ENCODE measurements at regions not wholly inside any gene's neighbourhood (a gene's known extent, or its start where the extent isn't known, plus 50 kb on each side); places are given as distances from the start of the nearest gene placed in this dataset.

DNA sequence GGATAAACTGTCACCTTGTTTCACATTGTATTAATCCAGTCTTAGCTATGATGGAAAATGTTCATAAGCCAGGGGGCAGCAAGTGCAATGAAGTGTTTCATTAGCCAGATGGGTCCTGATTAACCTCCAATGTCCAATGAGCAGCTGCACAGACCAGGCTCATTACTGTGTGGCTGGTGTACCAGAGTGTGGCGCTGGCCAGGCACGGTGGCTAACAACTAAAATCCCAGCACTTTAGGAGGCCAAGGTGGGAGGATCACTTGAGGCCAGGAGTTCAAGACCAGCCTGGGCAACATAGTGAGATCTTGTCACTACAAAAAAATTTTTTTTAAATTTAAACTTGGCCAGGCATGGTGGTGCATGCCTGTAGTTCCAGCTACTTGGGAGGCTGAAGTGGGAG, 201.7 kb upstream of the FOXQ1 start (continued):
- TF ChIP-seq, protein P1, sequence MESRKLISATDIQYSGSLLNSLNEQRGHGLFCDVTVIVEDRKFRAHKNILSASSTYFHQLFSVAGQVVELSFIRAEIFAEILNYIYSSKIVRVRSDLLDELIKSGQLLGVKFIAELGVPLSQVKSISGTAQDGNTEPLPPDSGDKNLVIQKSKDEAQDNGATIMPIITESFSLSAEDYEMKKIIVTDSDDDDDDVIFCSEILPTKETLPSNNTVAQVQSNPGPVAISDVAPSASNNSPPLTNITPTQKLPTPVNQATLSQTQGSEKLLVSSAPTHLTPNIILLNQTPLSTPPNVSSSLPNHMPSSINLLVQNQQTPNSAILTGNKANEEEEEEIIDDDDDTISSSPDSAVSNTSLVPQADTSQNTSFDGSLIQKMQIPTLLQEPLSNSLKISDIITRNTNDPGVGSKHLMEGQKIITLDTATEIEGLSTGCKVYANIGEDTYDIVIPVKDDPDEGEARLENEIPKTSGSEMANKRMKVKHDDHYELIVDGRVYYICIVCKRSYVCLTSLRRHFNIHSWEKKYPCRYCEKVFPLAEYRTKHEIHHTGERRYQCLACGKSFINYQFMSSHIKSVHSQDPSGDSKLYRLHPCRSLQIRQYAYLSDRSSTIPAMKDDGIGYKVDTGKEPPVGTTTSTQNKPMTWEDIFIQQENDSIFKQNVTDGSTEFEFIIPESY (IDR thresholded peaks at IDR 0.05; ENCODE audit: extremely low read depth, insufficient replicate concordance, low read length): no peak
- no peak for TF ChIP-seq TCF7L2 (IDR thresholded peaks at IDR 0.05; ENCODE audit: borderline replicate concordance, extremely low read depth, insufficient read depth, insufficient read length)
- TF ChIP-seq, protein P2, sequence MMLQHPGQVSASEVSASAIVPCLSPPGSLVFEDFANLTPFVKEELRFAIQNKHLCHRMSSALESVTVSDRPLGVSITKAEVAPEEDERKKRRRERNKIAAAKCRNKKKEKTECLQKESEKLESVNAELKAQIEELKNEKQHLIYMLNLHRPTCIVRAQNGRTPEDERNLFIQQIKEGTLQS (IDR thresholded peaks at IDR 0.05): no peak

DNA sequence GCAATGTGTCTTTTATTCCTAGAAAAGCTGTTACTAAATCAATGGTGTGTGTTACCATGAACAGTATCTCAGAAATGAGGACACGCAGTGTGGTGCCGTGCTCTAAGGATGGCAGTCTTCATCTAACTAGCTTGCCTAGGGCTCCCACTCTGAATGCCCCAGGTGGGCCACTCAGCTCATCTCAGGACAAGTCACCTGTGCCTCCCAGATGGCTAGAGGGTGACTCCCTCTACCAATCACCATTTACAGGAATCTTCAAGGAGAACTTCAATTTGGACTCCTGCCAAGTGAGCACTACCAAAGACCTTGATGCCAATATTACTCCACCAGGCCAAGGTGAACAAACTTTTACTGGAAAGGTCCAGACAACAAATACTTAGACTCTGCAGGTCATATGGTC, 202.8 kb upstream of the FOXQ1 start:
- ChIA-PET RAD21 (ENCODE audit: low non-redundant PET in 1 of 2, low total read pairs in 2 of 2, uncharacterized antibody in 2 of 2, unreplicated experiment in 2 of 2) (no interaction called here), POLR2A (no interaction called here), CTCF (no interaction called here)
- H4K20me1 ChIP-seq (ENCODE audit: insufficient read depth): no peaks in the 10 kb centered on the region
- H3K36me3 ChIP-seq (ENCODE audit: control insufficient read depth in 1 of 2, insufficient read depth in 2 of 2, low read length in 2 of 2): no peaks in the 10 kb centered on the region
- H3K79me2 ChIP-seq (ENCODE audit: insufficient read depth, low read length): no peaks in the 10 kb centered on the region
- no peaks in the 10 kb centered on the region for H3K9me3 ChIP-seq (ENCODE audit: control insufficient read depth in 1 of 2, insufficient read depth in 1 of 2, low read depth in 1 of 2, low read length in 2 of 2)
- no peak overlapping the region for H3K4me2 ChIP-seq (ENCODE audit: low read length)
- no peak for ATAC-seq
- H3K9ac ChIP-seq (ENCODE audit: low read length): no peak overlapping the region
- no peak for DNase-seq (ENCODE audit: low read depth, low spot score)
- TF ChIP-seq POLR2A (IDR thresholded peaks at IDR 0.05; ENCODE audit: borderline replicate concordance, extremely low read depth, insufficient read depth, insufficient read length): no peak
- TF ChIP-seq JUND (IDR thresholded peaks at IDR 0.05): no peak
- TF ChIP-seq, protein P3, sequence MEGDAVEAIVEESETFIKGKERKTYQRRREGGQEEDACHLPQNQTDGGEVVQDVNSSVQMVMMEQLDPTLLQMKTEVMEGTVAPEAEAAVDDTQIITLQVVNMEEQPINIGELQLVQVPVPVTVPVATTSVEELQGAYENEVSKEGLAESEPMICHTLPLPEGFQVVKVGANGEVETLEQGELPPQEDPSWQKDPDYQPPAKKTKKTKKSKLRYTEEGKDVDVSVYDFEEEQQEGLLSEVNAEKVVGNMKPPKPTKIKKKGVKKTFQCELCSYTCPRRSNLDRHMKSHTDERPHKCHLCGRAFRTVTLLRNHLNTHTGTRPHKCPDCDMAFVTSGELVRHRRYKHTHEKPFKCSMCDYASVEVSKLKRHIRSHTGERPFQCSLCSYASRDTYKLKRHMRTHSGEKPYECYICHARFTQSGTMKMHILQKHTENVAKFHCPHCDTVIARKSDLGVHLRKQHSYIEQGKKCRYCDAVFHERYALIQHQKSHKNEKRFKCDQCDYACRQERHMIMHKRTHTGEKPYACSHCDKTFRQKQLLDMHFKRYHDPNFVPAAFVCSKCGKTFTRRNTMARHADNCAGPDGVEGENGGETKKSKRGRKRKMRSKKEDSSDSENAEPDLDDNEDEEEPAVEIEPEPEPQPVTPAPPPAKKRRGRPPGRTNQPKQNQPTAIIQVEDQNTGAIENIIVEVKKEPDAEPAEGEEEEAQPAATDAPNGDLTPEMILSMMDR (IDR thresholded peaks at IDR 0.05 in 2 of 3, conservative IDR thresholded peaks at IDR 0.05 in 1 of 3; ENCODE audit: borderline replicate concordance in 1 of 3, insufficient read depth in 1 of 3, low read depth in 2 of 3, low read length in 2 of 3): no peak
- no peak for TF ChIP-seq SIN3A (IDR thresholded peaks at IDR 0.05; ENCODE audit: low read depth)
- intact Hi-C loops (cut with micrococcal nuclease): no loop called here
- no peaks in the 10 kb centered on the region for H3K27me3 ChIP-seq (ENCODE audit: insufficient read depth, low read length)
- H3K4me1 ChIP-seq (ENCODE audit: control insufficient read depth in 1 of 2, insufficient read depth in 2 of 2, low read length in 2 of 2): no peaks in the 10 kb centered on the region
- H2AFZ ChIP-seq (ENCODE audit: low read depth, low read length, poor library complexity, severe bottlenecking): no peak overlapping the region
- BruUV-seq (replicated peaks): no TSS peak
- no peaks in the 10 kb centered on the region for H3K9me2 ChIP-seq (ENCODE audit: insufficient read depth)
- no peak overlapping the region for H3K4me3 ChIP-seq (replicated peaks in 1 of 2; ENCODE audit: low read depth in 1 of 2, low read length in 2 of 2)
- H3K27ac ChIP-seq (ENCODE audit: low read depth, low read length): no peak overlapping the region
